H1 (cell line): ENCODE measurements at regions not wholly inside any gene's neighbourhood (a gene's known extent, or its start where the extent isn't known, plus 50 kb on each side); places are given as distances from the start of the nearest gene placed in this dataset.

ENCODE experiments used
- CTCF ChIA-PET: fragments of 300-600 bp; sonication (Branson Sonifier 250); formaldehyde crosslinking; loops from one replicate; lab custom pipeline; 2021; ENCODE audit not compliant: partially characterized antibody; lab: Charles Lee
- POLR2A ChIA-PET: fragments of 300-600 bp; sonication (Branson Sonifier 250); formaldehyde crosslinking; loops from one replicate; lab custom pipeline; 2021; ENCODE audit warnings: inconsistent platforms; ENCODE audit not compliant: partially characterized antibody; lab: Charles Lee
- DNase-seq, 2 experiments: peaks; one replicate each; pipeline versions ENCODE4 v3.0.0 to v3.0.0-alpha.2; 2010 to 2022; ENCODE audit warnings: low spot score in 2 of 2, low read depth in 1 of 2, mixed read lengths in 1 of 2
- FAIRE-seq: peaks from 2 replicates; lab custom pipeline; 2011; peaks lifted over from hg19 to GRCh38; lab: Jason Lieb, UNC
- H2AFZ ChIP-seq: 2 replicates; pipeline ENCODE4 v1.8.1; 2012; ENCODE audit warnings: low read length, inconsistent platforms
- H2AK5ac ChIP-seq: 2 replicates; pipeline ENCODE4 v1.6.1; 2013; ENCODE audit warnings: low read depth, low read length
- H2BK120ac ChIP-seq: replicated peaks from 2 replicates; pipeline ENCODE3; 2013; ENCODE audit warnings: low read depth, low read length, inconsistent platforms
- H2BK12ac ChIP-seq: 2 replicates; pipeline ENCODE4 v1.6.1; 2013; ENCODE audit warnings: low read depth, low read length
- H2BK15ac ChIP-seq: 2 replicates; pipeline ENCODE4 v1.6.1; 2013; ENCODE audit warnings: low read length
- H2BK20ac ChIP-seq: 2 replicates; pipeline ENCODE4 v1.6.1; 2013; ENCODE audit warnings: low read length
- H2BK5ac ChIP-seq: 2 replicates; pipeline ENCODE4 v1.6.1; 2013; ENCODE audit warnings: low read depth, low read length
- H3K14ac ChIP-seq: 2 replicates; pipeline ENCODE4 v1.6.1; 2013; ENCODE audit warnings: inconsistent platforms; ENCODE audit not compliant: insufficient read length
- H3K18ac ChIP-seq: 2 replicates; pipeline ENCODE4 v1.6.1; 2013; ENCODE audit warnings: low read length; ENCODE audit errors: extremely low read depth
- H3K23ac ChIP-seq: 2 replicates; pipeline ENCODE4 v1.6.1; 2013; ENCODE audit warnings: inconsistent platforms; ENCODE audit not compliant: insufficient read length
- H3K23me2 ChIP-seq: 2 replicates; pipeline ENCODE4 v1.6.1; 2013; ENCODE audit warnings: low read depth, low read length
- H3K27ac ChIP-seq: 2 replicates; pipeline ENCODE4 v1.6.1; 2011; ENCODE audit warnings: low read depth, low read length, inconsistent platforms
- H3K27me3 ChIP-seq, 4 experiments: replicated peaks in 1 of 4; 1 replicate in 1 of 4; 2 replicates in 3 of 4; pipeline versions ENCODE4 v1.6.1 to v1.8.1; 2011 to 2013; ENCODE audit warnings: low read length in 3 of 4, mild to moderate bottlenecking in 3 of 4, inconsistent platforms in 2 of 4, mixed read lengths in 2 of 4, moderate library complexity in 1 of 4; ENCODE audit not compliant: control insufficient read depth in 3 of 4, insufficient read depth in 3 of 4; ENCODE audit errors: extremely low read depth in 1 of 4
- H3K36me3 ChIP-seq, 4 experiments: 2 replicates each; pipeline versions ENCODE4 v1.6.1 to v1.8.1; 2011 to 2013; ENCODE audit warnings: mild to moderate bottlenecking in 4 of 4, low read length in 3 of 4, moderate library complexity in 2 of 4, control low read depth in 1 of 4, inconsistent platforms in 1 of 4; ENCODE audit not compliant: insufficient read depth in 4 of 4, control insufficient read depth in 2 of 4
- H3K4ac ChIP-seq: replicated peaks from 2 replicates; pipeline ENCODE3; 2013; ENCODE audit warnings: low read length, low read depth, mixed read lengths, inconsistent platforms; ENCODE audit not compliant: insufficient read length
- H3K4me1 ChIP-seq, 4 experiments: replicated peaks in 1 of 4; 1 replicate in 1 of 4; 2 replicates in 3 of 4; pipeline versions ENCODE4 v1.6.1 to v1.8.1; 2011 to 2013; ENCODE audit warnings: low read length in 3 of 4, inconsistent platforms in 2 of 4, mixed read lengths in 1 of 4; ENCODE audit not compliant: insufficient read depth in 4 of 4, control insufficient read depth in 3 of 4
- H3K4me2 ChIP-seq, 2 experiments: 2 replicates each; pipeline versions ENCODE4 v1.6.1 to v1.8.1; 2011 to 2013; ENCODE audit warnings: low read depth in 2 of 2, low read length in 2 of 2, control low read depth in 1 of 2, inconsistent platforms in 1 of 2, mild to moderate bottlenecking in 1 of 2; ENCODE audit not compliant: insufficient read depth in 1 of 2
- H3K4me3 ChIP-seq, 4 experiments: fragments of 200-600, 300-600 bp in 1 of 4; sonication (generic), shearing (Covaris generic), sonication (Bioruptor Twin) in 1 of 4; 2 replicates each; pipeline versions ENCODE4 v1.5.1 to v1.8.1; 2011 to 2016; ENCODE audit warnings: low read length in 4 of 4, low read depth in 3 of 4, control low read depth in 2 of 4, inconsistent platforms in 2 of 4, mild to moderate bottlenecking in 2 of 4, mixed read lengths in 1 of 4, moderate library complexity in 1 of 4; ENCODE audit not compliant: insufficient read depth in 2 of 4; ENCODE audit errors: extremely low read depth in 1 of 4
- H3K56ac ChIP-seq: replicated peaks from 2 replicates; pipeline ENCODE3; 2013; ENCODE audit warnings: low read depth, mild to moderate bottlenecking, mixed read lengths, low read length, inconsistent platforms; ENCODE audit not compliant: insufficient read length
- H3K79me1 ChIP-seq: 2 replicates; pipeline ENCODE4 v1.6.1; 2013; ENCODE audit warnings: low read depth, low read length, control low read depth
- H3K79me2 ChIP-seq, 2 experiments: 2 replicates each; pipeline versions ENCODE4 v1.6.1 to v1.8.1; 2012 to 2013; ENCODE audit warnings: low read length in 2 of 2, mild to moderate bottlenecking in 2 of 2, inconsistent platforms in 1 of 2; ENCODE audit not compliant: insufficient read depth in 2 of 2, control insufficient read depth in 1 of 2
- H3K9ac ChIP-seq, 4 experiments: replicated peaks in 1 of 4; 1 replicate in 1 of 4; 2 replicates in 3 of 4; pipeline versions ENCODE4 v1.6.1 to v1.8.1; 2011 to 2013; ENCODE audit warnings: low read depth in 3 of 4, low read length in 3 of 4, control low read depth in 2 of 4, mild to moderate bottlenecking in 2 of 4, moderate library complexity in 2 of 4, inconsistent platforms in 1 of 4; ENCODE audit errors: extremely low read depth in 1 of 4
- H3K9me3 ChIP-seq, 2 experiments: 2 replicates each; pipeline versions ENCODE4 v1.6.1 to v1.8.1; 2012 to 2013; ENCODE audit warnings: mild to moderate bottlenecking in 2 of 2, moderate library complexity in 2 of 2, control low read depth in 1 of 2, inconsistent platforms in 1 of 2, low read depth in 1 of 2, low read length in 1 of 2, mixed read lengths in 1 of 2; ENCODE audit not compliant: insufficient read depth in 2 of 2
- H4K20me1 ChIP-seq, 2 experiments: replicated peaks in 1 of 2; 2 replicates each; pipeline versions ENCODE3 to v1.8.1; 2011 to 2013; ENCODE audit warnings: inconsistent platforms in 2 of 2, low read length in 2 of 2, mild to moderate bottlenecking in 1 of 2; ENCODE audit not compliant: insufficient read depth in 2 of 2, control insufficient read depth in 1 of 2
- H4K5ac ChIP-seq: 2 replicates; pipeline ENCODE4 v1.6.1; 2013; ENCODE audit warnings: low read length, low read depth, mixed read lengths, inconsistent platforms; ENCODE audit not compliant: insufficient read length
- H4K8ac ChIP-seq: 2 replicates; pipeline ENCODE4 v1.8.0; 2013; ENCODE audit warnings: mild to moderate bottlenecking, moderate library complexity, low read length, inconsistent platforms; ENCODE audit not compliant: insufficient read depth; ENCODE audit errors: extremely low read depth
- H4K91ac ChIP-seq: replicated peaks from 2 replicates; pipeline ENCODE3; 2013; ENCODE audit warnings: low read length, mixed read lengths, inconsistent platforms; ENCODE audit not compliant: insufficient read length
- CHD2 ChIP-seq: IDR thresholded peaks from 2 replicates; pipeline ENCODE4 v1.6.1; 2012; ENCODE audit warnings: low read length, improper control_type of control experiment
- KDM4A ChIP-seq: IDR thresholded peaks from one replicate; pipeline ENCODE4 v1.7.1; 2012; ENCODE audit warnings: low read depth, mild to moderate bottlenecking, moderate library complexity, low read length, inconsistent platforms; ENCODE audit not compliant: severe bottlenecking
- WGBS, 2 experiments: shearing (Covaris generic) in 1 of 2; methylation state at CpG; one replicate each; pipeline versions ENCODE4 v1.1.6 to v1.1.7; 2013 to 2015; ENCODE audit warnings: low lambda C conversion rate in 2 of 2, mixed read lengths in 2 of 2, inconsistent platforms in 1 of 2, low coverage in 1 of 2, missing lambda C conversion rate in 1 of 2; ENCODE audit not compliant: insufficient replicate concordance in 2 of 2, insufficient coverage in 1 of 2, insufficient read length in 1 of 2; ENCODE audit errors: extremely low coverage in 1 of 2, missing lambda C conversion rate in 1 of 2; 5-methylcytosine and 5-hydroxymethylcytosine counted together

GRCh38 chr6:23927935-23928334 lies 198.1 kb upstream of the NRSN1 start:
- TF ChIP-seq KDM4A (no peak), CHD2 (no peak)
- Histone ChIP-seq H3K14ac (no peak overlapping the region), H3K4me3 (no peak overlapping the region), H4K8ac (no peak overlapping the region), H3K36me3 (no peaks in the 10 kb centered on the region), H3K27ac (no peak overlapping the region), H4K5ac (no peak overlapping the region), H3K4me1 (no peaks in the 10 kb centered on the region), H2BK20ac (no peak overlapping the region), H3K23me2 (no peaks in the 10 kb centered on the region; the same call in 1 of the 2 replicates), H2BK5ac (no peak overlapping the region), H3K79me1 (no peaks in the 10 kb centered on the region), H2AFZ (no peak overlapping the region), H3K27me3 (no peaks in the 10 kb centered on the region), H3K18ac (no peak overlapping the region), H2BK15ac (no peak overlapping the region), H3K23ac (no peak overlapping the region), H2AK5ac (no peak overlapping the region), H3K9me3 (no peaks in the 10 kb centered on the region), H3K79me2 (no peaks in the 10 kb centered on the region), H2BK120ac (no peak overlapping the region), H3K9ac (no peak overlapping the region), H4K91ac (no peak overlapping the region), H3K4me2 (no peak overlapping the region), H2BK12ac (no peak overlapping the region), H4K20me1 (no peaks in the 10 kb centered on the region), H3K4ac (no peak overlapping the region), H3K56ac (no peak overlapping the region)
- POLR2A ChIA-PET = no interaction called here
- FAIRE-seq (no peak), DNase-seq (no peak)
- WGBS, 2 experiments = 89% methylated on average over 1 of the region's 1 CpG; no CpG with 5 or more reads in 1 of the 2 experiments
- CTCF ChIA-PET = no interaction called here
